ENCODE measurements at regions not wholly inside any gene's neighbourhood (a gene's known extent, or its start where the extent isn't known, plus 50 kb on each side); places are given as distances from the start of the nearest gene placed in this dataset.
"Not testable (repeated sequence)": the region's sequence is repeated elsewhere in the genome, so short reads cannot be mapped to it uniquely, and the experiment has no call there.

GRCh38 chr12:58009405-58010195, 68.2 kb downstream of the ATP23 start:
- no peak for DNase-seq (ENCODE audit: low spot score)
- CTCF ChIA-PET, result no interaction called here
- POLR2A ChIA-PET (ENCODE audit: low non-redundant PET), result no interaction called here
- TF ChIP-seq CTCF (conservative IDR thresholded peaks at IDR 0.05; ENCODE audit: low read depth), result no peak
- no peak overlapping the region for H3K27ac ChIP-seq

GRCh38 chr12:58011676-58012075, 70.3 kb downstream of the ATP23 start:
- CTCF ChIA-PET, result interaction anchor here (0.6 kb wide), 1 partner anchor 18 kb away, joined by 3 read pairs; no protein-coding TSS in a partner anchor

GRCh38 chr12:58022379-58023020, 81.1 kb downstream of the ATP23 start:
- DNase-seq (ENCODE audit: low spot score); CTCF ChIA-PET; H3K27ac ChIP-seq; POLR2A ChIA-PET (ENCODE audit: low non-redundant PET): not testable (repeated sequence)

More at GRCh38 chr12:58011676-58012075, 70.3 kb downstream of the ATP23 start:
- no peak for TF ChIP-seq CTCF (conservative IDR thresholded peaks at IDR 0.05; ENCODE audit: low read depth)
- POLR2A ChIA-PET (ENCODE audit: low non-redundant PET), result no interaction called here
- no peak overlapping the region for H3K27ac ChIP-seq
- DNase-seq (ENCODE audit: low spot score), result no peak

GRCh38 chr12:58025431-58025830, 84.1 kb downstream of the ATP23 start:
- no peak for TF ChIP-seq CTCF (conservative IDR thresholded peaks at IDR 0.05; ENCODE audit: low read depth)
- CTCF ChIA-PET, result no interaction called here
- POLR2A ChIA-PET (ENCODE audit: low non-redundant PET), result no interaction called here
- DNase-seq (ENCODE audit: low spot score), result no peak
- H3K27ac ChIP-seq, result no peak overlapping the region

GRCh38 chr12:58026426-58026825, 85.1 kb downstream of the ATP23 start:
- no peak for DNase-seq (ENCODE audit: low spot score)
- no peak for TF ChIP-seq CTCF (conservative IDR thresholded peaks at IDR 0.05; ENCODE audit: low read depth)
- CTCF ChIA-PET, result no interaction called here
- POLR2A ChIA-PET (ENCODE audit: low non-redundant PET), result no interaction called here
- no peak overlapping the region for H3K27ac ChIP-seq

GRCh38 chr12:58026897-58027891, 85.8 kb downstream of the ATP23 start:
- no peak for TF ChIP-seq CTCF (conservative IDR thresholded peaks at IDR 0.05; ENCODE audit: low read depth)
- DNase-seq (ENCODE audit: low spot score), result no peak
- no peak overlapping the region for H3K27ac ChIP-seq
- CTCF ChIA-PET, result no interaction called here
- POLR2A ChIA-PET (ENCODE audit: low non-redundant PET), result no interaction called here

All from RWPE1 (cell line).